RWPE1 (cell line): ENCODE measurements at regions not wholly inside any gene's neighbourhood (a gene's known extent, or its start where the extent isn't known, plus 50 kb on each side); places are given as distances from the start of the nearest gene placed in this dataset.

Experiments
- CTCF ChIA-PET: fragments of 350-600 bp; sonication (Branson Sonifier 250); formaldehyde crosslinking; extraction: SDS; loops from one replicate; lab custom pipeline; 2021; lab: Yijun Ruan, JAX
- POLR2A ChIA-PET: fragments of 400-600 bp; formaldehyde crosslinking; extraction: SDS; loops from one replicate; lab custom pipeline; 2020; ENCODE audit warnings: antibody characterized with exemption; ENCODE audit not compliant: low non-redundant PET; lab: Yijun Ruan, JAX
- DNase-seq: peaks from one replicate; pipeline ENCODE4 v3.0.0; 2012; ENCODE audit warnings: low spot score
- H3K27ac ChIP-seq: fragments of 450-650 bp; 2 replicates; pipeline ENCODE4 v1.5.1; 2017
- CTCF ChIP-seq: fragments of 450-650 bp; conservative IDR thresholded peaks from 2 replicates; pipeline ENCODE4 v1.5.1; 2017; ENCODE audit warnings: low read depth, mild to moderate bottlenecking

- no peak for DNase-seq
- H3K27ac ChIP-seq = no peak overlapping the region
- TF ChIP-seq CTCF = no peak
- ChIA-PET CTCF (no interaction called here), POLR2A (no interaction called here)
Measured at GRCh38 chr22:49212466-49212865, 615.2 kb downstream of the BRD1 start.

- TF ChIP-seq CTCF = no peak
- DNase-seq = no peak
- H3K27ac ChIP-seq = no peak overlapping the region
- POLR2A ChIA-PET = no interaction called here
- CTCF ChIA-PET = no interaction called here
Measured at GRCh38 chr22:49212002-49212401, 615.7 kb downstream of the BRD1 start.

GRCh38 chr22:49211176-49211575, 616.5 kb downstream of the BRD1 start:
- POLR2A ChIA-PET = no interaction called here
- no peak overlapping the region for H3K27ac ChIP-seq
- CTCF ChIA-PET = no interaction called here
- TF ChIP-seq CTCF = no peak
- no peak for DNase-seq

GRCh38 chr22:49210606-49211005, 617.1 kb downstream of the BRD1 start:
- POLR2A ChIA-PET = no interaction called here
- no peak overlapping the region for H3K27ac ChIP-seq
- CTCF ChIA-PET = no interaction called here
- TF ChIP-seq CTCF = no peak
- DNase-seq = no peak

- H3K27ac ChIP-seq = no peak overlapping the region
- no peak for DNase-seq
- ChIA-PET POLR2A (no interaction called here), CTCF (no interaction called here)
- TF ChIP-seq CTCF = no peak
Measured at GRCh38 chr22:49209452-49210195, 618.0 kb downstream of the BRD1 start.

- CTCF ChIA-PET = no interaction called here
- no peak for TF ChIP-seq CTCF
- no peak for DNase-seq
- POLR2A ChIA-PET = no interaction called here
- no peak overlapping the region for H3K27ac ChIP-seq
Measured at GRCh38 chr22:49208768-49209252, 618.9 kb downstream of the BRD1 start.
